NCI-H460 (cell line): ENCODE measurements at regions not wholly inside any gene's neighbourhood (a gene's known extent, or its start where the extent isn't known, plus 50 kb on each side); places are given as distances from the start of the nearest gene placed in this dataset.

Experiments used
- DNase-seq: peaks from one replicate; pipeline ENCODE4 v3.0.0-alpha.2; 2016; ENCODE audit warnings: low read depth; ENCODE audit errors: extremely low read depth

DNA sequence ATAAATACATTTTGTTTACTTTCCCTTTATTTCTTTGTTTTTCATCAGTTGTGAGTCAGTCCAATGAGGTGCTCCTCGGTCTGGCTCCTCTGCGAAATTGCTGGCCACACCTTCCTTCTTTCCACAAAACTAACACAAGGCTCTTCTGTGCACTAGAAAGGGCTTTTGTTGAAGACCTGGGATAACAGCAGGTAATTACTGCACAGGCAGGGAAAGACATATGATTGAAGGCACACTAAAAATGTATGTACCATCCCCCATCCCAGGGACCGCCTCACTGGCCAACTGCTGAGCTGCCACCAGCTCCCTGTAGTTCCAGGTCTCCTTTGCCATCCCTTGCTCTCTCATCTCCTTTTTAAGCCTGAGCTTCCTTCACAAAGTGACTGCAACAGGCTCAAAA is 180.5 kb downstream of the EFNB2 start:
- no peak for DNase-seq

DNA sequence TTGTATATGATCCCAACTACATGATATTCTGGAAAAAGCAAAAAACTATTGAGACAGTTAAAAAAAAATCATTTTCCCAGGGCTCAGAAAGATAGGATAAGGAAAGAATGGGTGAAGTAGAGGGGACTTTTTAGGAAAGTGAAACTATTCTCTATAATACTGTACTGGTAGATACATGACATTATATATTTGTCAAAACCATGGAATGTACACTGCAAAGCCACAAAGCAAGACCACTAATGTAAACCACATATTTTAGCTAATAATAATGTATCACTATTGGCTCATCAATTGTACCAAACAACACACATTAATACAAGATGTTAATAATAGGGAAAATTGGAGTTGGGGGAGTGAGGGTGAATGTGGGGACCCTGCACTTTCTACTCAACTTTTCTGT is 182.6 kb downstream of the EFNB2 start:
- DNase-seq = no peak

DNA sequence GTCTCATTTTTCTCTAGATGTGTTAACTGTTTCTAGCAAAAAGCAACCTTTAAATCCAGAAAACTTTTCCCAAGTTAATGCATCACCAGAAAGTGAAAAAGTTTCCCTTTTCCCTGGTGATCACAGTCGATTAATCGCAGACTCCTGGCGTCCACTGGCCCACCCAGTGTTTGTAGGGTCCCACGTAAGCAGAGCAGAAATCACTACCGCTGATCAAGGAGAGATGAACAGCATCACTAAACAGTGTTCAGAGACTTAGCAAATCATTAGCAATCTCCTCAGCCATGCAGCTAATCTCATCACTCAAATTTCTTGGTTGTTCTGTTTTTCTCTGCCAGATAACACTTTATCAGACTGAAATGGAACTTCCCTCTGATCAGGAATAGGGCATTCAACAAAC is 184.2 kb downstream of the EFNB2 start:
- DNase-seq = no peak

DNA sequence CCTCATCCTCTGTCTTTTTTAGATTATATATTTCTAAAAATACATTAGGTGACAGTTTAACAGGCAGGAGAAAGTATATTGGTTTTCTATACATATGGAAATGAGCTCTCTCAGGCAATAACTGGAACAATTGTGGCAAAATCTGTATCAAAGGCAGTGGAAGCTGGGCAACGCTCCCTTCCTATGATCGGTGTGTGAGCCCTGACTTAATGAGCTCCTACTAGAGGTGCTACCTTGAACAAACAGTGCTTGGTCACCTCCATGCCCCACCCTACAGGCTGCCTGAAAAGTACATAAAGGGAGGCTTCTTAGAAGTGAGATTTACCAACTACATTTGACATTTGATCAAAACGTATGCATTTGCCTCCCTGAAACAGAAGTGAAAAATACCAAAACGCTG is 185.3 kb downstream of the EFNB2 start:
- DNase-seq = no peak

DNA sequence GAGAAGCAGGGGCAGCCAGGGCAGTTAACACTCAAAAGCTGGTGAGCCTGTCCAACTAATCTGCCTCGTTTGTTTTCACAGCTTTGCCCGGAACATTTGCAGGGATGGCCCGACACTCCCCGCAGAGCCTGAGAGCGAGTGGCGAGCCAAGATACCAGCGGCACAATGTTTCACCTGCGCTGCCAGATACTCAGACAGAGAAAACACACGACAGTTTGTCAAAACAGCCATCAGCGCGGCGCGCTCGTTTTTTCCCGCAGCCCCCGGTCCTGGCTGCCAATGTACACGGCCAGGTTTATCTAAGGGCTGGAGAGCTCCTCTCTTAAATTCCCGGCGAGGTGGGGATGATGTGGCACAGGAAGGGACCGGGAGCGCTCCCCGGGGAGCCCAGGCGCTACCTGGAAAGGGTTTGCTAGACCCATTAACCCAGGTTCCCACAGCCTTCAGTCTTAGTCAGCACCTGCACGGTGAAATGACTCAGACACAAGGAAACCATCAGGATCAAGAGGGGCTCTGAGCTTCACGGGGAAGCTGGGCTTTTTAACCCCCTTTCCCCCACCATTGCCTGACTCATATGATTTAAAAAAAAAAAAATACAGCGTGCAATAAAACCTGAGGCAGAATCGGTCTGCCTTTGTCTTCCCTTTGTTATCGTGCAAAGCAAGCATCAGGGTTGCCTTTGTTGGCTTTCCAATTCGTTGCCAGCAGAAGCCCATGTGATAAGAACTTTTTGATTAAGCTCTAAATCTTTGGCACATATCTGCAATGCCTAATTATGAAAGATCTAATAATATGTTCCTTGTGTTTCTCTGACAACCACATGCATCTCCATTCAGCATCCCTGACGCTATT is 186.2 kb downstream of the EFNB2 start:
- no peak for DNase-seq

DNA sequence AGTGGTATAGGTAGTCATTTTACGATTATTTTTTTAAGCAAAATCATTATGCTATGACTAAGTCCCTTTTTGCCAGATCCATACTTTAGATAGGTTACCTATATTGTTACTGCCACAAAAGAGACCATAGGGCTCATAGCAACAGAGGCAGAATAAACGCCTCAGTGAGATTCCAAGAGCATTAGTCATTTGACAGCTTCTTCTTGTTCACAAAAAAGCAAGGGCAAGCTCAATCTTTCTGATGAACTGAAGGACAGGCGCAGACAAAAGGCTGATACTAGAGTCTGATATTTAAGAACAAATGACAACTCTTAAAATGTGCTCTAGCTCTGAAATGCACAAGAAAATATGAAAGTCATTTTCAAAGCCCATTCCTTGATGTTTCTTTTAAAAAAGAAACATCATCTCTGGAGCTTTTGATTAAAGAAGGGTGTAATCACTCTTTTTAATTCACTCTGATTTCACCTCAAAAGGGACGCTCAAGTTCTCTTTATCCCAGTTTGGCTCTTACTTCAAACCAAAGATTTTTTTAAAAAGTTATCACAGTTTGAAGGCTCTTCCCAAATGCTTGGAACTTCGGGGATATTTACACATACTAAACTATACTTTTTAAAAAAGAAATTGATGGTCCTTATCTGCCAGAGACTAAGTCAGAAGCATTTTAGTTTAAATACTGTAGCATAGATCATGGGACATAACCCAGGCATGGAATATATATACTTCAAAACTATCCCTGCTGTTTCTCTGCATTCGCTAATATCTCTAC is 187.2 kb downstream of the EFNB2 start:
- no peak for DNase-seq

DNA sequence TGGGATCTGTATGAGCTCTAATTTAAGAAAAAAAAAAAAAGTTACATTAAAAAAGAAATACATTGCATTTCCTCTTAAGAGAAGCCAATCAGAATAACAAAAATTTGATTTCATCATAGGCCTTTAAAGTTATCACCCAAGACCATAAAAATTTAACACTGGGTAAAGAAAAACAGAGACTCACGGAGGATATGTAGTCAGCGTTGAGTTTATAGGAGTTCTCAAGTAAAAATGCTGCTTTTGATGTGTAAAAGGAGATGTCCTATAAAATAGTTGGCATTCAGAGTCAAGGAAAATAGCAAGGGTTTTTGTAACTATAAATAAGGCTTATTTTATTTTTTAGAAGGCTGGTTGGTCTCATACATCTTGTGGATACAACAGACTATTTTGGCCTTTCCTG is 191.1 kb downstream of the EFNB2 start:
- no peak for DNase-seq

DNA sequence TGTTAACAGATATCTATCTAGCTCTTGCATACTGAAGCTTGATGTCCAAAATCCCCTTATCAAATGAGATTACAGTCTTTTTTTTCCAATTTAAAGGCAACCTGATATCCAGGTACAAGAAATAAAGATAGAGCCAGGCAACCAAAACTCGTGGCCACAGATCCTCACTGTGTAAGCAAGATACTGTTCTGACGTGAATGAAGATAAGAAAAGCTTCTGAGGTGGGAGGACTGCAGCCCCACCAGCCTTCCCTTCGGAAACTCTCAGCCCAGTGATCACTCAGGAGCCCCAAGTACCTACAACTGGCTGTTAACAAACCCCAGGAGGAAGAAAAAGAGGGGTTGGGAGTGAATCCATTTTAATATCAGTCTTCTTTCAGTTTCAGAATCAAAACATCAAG is 191.6 kb downstream of the EFNB2 start:
- no peak for DNase-seq

DNA sequence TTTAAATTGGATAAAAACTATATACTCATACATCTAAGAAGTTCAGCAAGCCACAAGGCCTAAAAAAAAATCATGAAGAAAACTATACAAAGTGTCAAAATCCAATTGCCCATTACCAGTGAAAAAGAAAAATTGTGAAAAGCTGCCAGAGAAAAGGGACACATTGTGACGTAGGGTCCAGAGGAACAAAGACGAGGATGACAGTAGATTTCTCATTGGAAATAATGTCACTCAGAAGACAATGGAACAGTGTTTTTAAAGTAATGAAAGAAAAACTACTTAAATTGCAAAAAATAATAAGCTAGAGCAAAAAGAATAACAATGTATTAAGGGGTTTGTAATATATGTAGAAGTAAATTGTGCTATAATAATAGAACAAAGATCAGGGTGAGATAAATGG is 195.2 kb downstream of the EFNB2 start:
- DNase-seq = no peak

DNA sequence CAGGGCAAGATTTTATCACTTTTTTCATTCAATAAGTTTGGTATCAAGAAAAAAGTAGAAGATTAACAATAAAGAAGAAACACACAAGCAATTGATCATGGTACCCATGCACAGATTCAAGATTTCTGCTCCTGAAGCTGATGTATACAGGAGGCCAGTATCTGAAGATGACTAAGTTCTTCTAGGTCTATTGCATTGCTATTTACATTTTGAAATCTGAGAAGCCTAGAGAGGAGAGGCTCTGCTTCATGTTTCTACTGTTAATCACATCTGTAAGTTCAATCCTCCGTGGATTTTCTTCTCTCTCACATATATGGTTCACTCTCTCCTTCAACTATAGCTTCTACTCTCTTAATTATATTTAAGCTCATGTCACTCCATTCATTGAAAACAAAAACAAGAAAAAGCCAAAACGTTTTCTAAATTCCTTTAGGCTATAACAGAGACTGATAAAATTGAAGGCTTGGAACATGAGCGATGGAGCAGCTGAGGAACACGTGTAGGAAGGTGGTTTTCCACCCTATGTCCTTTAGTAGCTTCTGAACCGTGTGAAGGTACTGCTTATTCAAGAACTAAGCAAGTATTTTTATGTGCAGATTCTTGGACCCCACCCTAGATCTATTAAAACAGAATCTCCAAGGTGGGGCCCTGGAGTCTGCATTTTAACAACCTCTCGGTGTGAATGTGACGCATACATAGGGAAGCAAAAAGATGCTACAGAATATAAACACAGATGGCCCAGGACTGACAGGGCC is 198.2 kb downstream of the EFNB2 start:
- no peak for DNase-seq

DNA sequence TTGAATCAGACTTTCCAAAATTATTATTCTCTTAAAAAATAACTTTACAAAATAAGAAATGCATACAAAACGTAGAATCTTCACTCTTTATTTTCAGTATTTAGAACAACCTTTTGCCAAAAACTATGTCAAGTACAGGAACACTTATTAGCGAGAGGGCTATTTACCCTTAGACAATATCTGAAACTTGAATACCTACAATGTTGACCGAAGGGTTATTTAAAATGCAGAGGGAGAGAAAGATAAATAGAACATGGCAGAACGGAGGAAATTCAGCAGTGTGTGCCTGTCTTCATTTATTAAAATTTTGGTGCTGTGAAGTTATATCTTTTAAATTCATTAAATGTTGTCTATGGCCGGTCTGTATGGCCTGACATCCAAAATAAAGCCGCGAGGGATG is 198.8 kb downstream of the EFNB2 start:
- no peak for DNase-seq

DNA sequence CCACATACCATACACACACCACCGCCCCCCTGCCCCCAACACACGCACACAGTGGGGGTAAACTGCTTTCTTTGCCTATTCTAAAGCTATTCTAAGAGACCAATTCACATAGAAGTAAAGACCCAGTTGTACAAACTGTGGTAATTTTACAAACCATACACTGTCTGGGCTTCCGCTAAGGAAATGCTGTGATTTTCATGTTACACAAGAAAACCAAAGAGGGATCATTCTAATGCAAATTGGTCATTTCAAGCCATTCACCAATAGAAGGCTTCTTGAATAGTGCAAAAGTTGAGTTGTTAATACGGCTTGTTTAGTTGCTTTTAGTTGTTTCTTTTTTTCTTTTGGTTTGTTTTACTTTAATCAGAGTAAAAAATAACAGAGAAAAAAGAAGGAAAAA is 202.8 kb downstream of the EFNB2 start:
- no peak for DNase-seq

DNA sequence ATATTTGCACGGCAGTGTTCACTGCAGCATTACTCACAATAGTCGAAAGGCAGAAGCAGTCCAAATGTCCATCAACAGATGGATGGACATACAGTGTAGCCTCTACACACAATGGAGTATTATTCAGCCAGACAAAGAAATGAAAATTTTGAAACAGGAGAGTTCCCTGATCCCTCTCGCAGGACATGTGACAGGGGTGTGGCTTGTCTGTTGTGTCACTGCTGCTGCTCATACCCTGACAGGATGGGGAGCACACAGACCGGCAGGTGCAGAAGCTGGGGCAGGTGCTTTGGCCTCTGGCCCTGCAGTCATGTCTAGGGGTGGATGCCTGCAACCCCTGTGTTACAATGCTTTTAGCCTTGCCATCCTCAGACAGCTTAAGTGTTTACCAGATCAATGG is 204.3 kb downstream of the EFNB2 start:
- DNase-seq = no peak

DNA sequence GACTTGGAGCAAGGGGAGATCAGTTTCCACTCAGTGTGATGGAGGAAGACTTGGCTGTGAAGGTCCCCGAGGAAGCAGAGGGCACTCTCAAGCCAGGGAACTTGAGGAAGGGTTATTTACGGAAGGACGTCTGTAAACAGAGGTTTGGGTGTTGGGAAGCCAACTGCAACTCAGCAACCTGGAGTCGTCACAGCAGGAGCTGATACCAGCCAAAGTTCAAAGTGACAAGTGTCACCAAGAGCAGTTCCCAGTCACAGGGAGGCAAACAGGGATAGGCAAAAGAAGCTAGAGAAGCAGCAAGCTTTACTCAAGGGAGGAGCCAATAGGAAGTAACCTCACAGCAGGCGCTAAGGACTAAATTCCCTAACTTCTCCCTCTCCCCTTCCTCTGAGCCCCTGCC is 205.5 kb downstream of the EFNB2 start:
- DNase-seq = no peak

DNA sequence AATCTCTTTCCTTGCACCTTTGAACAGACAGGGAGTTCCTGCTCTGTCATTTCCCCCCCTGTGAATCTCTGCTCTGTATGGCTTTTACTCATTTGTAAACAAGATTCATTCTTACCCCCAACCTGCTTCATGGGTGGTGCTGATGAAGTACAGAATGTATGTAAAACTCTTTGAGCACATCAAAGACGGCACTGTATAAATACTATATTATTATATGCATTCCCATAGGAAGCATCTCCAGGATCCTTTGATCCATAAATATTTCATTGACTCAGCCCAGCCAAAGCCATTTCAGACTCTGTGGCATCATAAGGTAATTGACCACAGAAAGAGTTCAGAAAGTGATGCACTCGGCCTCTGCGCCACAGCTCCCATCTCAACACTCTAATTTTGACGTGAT is 208.7 kb downstream of the EFNB2 start:
- DNase-seq = no peak

DNA sequence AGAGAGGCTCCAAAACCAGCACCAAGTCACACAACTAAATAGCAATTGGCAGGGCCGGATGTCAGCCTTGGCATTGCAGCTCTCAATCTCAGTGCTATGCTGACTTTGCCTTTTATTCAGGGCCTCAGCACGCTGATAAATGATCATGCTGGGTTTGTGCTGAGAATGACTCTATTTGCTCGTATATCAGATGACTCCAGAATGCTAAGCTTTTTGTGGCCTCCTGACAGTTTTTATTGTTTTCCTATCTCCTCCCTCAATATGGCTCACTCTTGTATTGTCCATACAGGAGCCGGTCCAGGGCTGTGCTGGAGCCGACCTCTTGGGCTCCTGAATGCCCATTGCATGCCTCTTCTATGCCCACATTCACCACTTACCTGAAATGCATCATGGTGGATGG is 211.0 kb downstream of the EFNB2 start:
- no peak for DNase-seq

DNA sequence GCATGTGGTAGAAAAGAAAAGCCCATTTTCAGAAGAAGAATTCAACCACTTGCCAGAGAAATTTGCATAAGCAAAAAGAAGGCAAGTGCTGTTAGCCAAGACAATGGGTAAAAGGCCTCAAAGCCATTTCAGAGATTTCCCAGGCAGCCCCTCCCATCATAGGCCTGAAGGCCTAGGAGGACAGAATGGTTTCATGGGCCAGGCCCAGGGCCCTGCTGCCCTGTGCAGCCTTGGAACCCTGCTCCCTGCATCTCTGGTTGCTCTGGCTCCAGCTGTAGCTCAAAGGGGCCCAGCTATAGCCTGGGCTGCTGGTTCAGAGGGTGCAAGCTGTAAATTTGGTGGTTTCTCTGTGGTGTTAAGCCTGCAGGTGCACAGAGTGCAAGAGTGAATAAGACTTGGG is 212.8 kb downstream of the EFNB2 start:
- DNase-seq = no peak

DNA sequence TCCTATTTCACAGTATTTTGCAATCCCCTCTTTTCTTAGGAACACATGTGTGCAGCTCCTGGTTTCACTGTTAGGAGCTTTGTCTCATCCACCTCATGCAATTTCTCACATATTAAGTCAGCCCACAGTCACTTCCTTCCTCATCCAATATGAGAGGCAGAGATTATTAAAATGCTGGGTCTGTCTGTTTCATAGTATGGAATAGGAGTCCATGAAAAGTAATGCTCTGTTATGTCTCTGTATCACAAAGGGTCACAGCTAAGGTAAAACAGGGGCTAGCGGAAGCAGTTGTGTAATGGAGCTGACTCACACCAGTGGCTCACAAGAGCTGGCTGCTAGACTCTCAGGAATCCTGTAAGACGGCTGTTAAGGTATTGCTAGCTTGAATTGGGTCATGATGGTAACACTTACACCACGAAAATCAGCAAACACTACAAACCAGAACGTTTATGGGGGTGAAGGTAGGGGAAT is 216.5 kb downstream of the EFNB2 start:
- DNase-seq = peak; percentile 6

DNA sequence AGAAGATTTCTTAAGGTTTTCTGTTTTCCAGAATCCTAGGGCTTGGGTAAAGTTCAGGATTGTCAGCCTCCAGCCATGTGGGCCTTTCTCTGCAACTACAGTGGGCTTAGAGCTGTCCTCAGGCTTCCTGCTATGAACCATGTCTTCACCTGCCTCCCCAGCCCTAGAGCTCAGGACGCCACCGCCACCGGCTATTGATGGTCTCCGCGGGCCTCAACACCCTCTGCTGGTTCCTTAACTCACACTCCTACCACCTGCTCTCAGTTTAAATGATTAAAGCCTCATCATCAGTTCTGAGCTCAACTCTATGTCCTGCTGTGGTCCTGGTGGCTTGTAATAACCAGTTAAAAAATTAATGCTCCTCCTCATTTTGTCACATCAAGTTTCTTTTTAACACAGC is 221.0 kb downstream of the EFNB2 start:
- DNase-seq = no peak

DNA sequence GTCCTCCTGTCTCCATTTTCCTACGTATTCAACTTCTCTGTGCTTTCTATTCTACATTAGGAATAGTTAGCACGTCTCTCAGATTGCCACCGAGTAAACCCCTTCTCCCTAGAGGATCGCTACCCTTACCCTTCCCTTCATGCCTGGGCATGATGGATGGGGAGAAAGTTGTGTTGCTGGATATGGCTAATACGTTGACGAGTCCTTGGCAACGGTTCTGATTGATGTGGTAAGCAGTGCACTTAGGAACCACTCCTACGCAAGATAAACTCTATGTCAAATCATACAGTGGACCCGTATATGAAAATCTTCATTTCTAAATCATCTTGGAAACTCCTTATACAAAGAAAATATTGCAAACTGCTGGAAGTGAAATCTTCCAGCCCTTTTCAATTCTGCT is 224.5 kb downstream of the EFNB2 start:
- no peak for DNase-seq

DNA sequence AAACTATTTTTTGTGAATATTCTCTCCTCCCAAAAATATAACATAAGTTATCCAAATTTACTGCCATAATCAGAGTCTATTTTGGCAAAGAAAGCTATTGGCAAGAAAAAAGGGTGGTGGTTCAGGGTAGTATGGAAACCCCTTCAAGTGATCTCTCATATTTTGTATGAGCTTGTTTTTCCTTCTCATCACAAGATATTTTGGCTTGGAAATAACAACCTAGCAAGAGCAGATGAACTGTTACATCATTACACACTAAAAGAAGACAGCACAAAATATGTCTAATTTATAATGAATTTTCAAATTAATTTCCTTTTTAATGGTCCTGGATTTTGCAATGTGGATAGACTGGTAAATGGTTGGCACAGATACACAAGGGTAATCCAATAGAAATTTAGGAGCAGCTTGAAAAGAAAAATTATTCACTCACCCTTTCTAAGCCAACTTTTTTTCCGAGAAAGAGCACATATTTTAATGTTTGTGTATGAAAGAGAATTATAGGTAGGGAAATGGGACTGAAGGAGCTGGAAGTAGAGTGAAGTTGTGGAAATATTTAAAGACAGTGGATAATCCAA is 225.1 kb downstream of the EFNB2 start:
- DNase-seq = no peak
